ENCODE measurements at regions not wholly inside any gene's neighbourhood (a gene's known extent, or its start where the extent isn't known, plus 50 kb on each side); places are given as distances from the start of the nearest gene placed in this dataset.
"Not testable (repeated sequence)": the region's sequence is repeated elsewhere in the genome, so short reads cannot be mapped to it uniquely, and the experiment has no call there.

GRCh38 chr3:191078913-191079312 is 120.1 kb upstream of the OSTN start:
- H3K4me1 ChIP-seq (ENCODE audit: control insufficient read depth in 2 of 2, insufficient read depth in 2 of 2, low read length in 2 of 2); H3K27me3 Mint-ChIP-seq; H3K9me3 ChIP-seq (ENCODE audit: control insufficient read depth in 2 of 3, low read length in 3 of 3); DNase-seq; ATAC-seq; H3K4me1 Mint-ChIP-seq; H3K27ac Mint-ChIP-seq; H3K27me3 ChIP-seq (ENCODE audit: control insufficient read depth in 2 of 2, insufficient read depth in 2 of 2, low read length in 2 of 2); H3K27ac ChIP-seq (ENCODE audit: low read depth, low read length); H3K4me3 ChIP-seq (ENCODE audit: low read length); intact Hi-C loops (cut with micrococcal nuclease); H3K36me3 Mint-ChIP-seq; POLR2A ChIA-PET; H3K36me3 ChIP-seq (ENCODE audit: control insufficient read depth in 2 of 3, insufficient read depth in 3 of 3, low read length in 3 of 3); H3K4me3 Mint-ChIP-seq; CTCF ChIA-PET: not testable (repeated sequence)
- peaks cover 3 to 34% (median 17%) of the 10 kb centered on the region in 11 donors for H3K9me3 Mint-ChIP-seq

- DNase-seq (no peak), ATAC-seq (no peak)
- H3K27ac ChIP-seq (ENCODE audit: low read depth, low read length), result no peak overlapping the region
- ChIA-PET CTCF (no interaction called here), POLR2A (no interaction called here)
- H3K36me3 Mint-ChIP-seq, result peaks cover 0 to 9% (median 0%) of the 10 kb centered on the region in 5 donors
- no peaks in the 10 kb centered on the region for H3K27me3 ChIP-seq (ENCODE audit: control insufficient read depth in 2 of 2, insufficient read depth in 2 of 2, low read length in 2 of 2)
- intact Hi-C loops (cut with micrococcal nuclease), result no loop called here
- no peaks in the 10 kb centered on the region for H3K4me1 Mint-ChIP-seq
- no peaks in the 10 kb centered on the region for H3K9me3 ChIP-seq (ENCODE audit: control insufficient read depth in 2 of 3, low read length in 3 of 3)
- H3K4me3 Mint-ChIP-seq, result no peak overlapping the region
- H3K36me3 ChIP-seq (ENCODE audit: control insufficient read depth in 2 of 3, insufficient read depth in 3 of 3, low read length in 3 of 3), result no peaks in the 10 kb centered on the region
- H3K9me3 Mint-ChIP-seq, result peaks cover 0 to 34% (median 15%) of the 10 kb centered on the region in 11 donors
- no peak overlapping the region for H3K4me3 ChIP-seq (ENCODE audit: low read length)
- H3K27me3 Mint-ChIP-seq, result no peaks in the 10 kb centered on the region
- H3K27ac Mint-ChIP-seq, result no peak overlapping the region
- H3K4me1 ChIP-seq (ENCODE audit: control insufficient read depth in 2 of 2, insufficient read depth in 2 of 2, low read length in 2 of 2), result no peaks in the 10 kb centered on the region
Observed at GRCh38 chr3:191076903-191077552, 122.0 kb upstream of the OSTN start.

- Histone ChIP-seq H3K4me1 (ENCODE audit: control insufficient read depth in 2 of 2, insufficient read depth in 2 of 2, low read length in 2 of 2) (no peaks in the 10 kb centered on the region), H3K27ac (ENCODE audit: low read depth, low read length) (no peak overlapping the region), H3K9me3 (ENCODE audit: control insufficient read depth in 2 of 3, low read length in 3 of 3) (no peaks in the 10 kb centered on the region), H3K27me3 (ENCODE audit: control insufficient read depth in 2 of 2, insufficient read depth in 2 of 2, low read length in 2 of 2) (no peaks in the 10 kb centered on the region), H3K4me3 (ENCODE audit: low read length) (no peak overlapping the region), H3K36me3 (ENCODE audit: control insufficient read depth in 2 of 3, insufficient read depth in 3 of 3, low read length in 3 of 3) (no peaks in the 10 kb centered on the region)
- no peaks in the 10 kb centered on the region for H3K4me1 Mint-ChIP-seq
- DNase-seq, result no peak
- ChIA-PET POLR2A (no interaction called here), CTCF (no interaction called here)
- no peak overlapping the region for H3K4me3 Mint-ChIP-seq
- H3K27me3 Mint-ChIP-seq, result no peaks in the 10 kb centered on the region
- H3K36me3 Mint-ChIP-seq, result peaks cover 0 to 9% (median 0%) of the 10 kb centered on the region in 5 donors
- peaks cover 0 to 22% (median 12%) of the 10 kb centered on the region in 11 donors for H3K9me3 Mint-ChIP-seq
- no peak for ATAC-seq
- intact Hi-C loops (cut with micrococcal nuclease), result no loop called here
- no peak overlapping the region for H3K27ac Mint-ChIP-seq
Observed at GRCh38 chr3:191074511-191074910, 124.5 kb upstream of the OSTN start.

GRCh38 chr3:191070762-191071403 is 128.2 kb upstream of the OSTN start:
- ChIA-PET POLR2A (no interaction called here), CTCF (no interaction called here)
- peaks cover 0 to 6% (median under 1%) of the 10 kb centered on the region in 11 donors for H3K9me3 Mint-ChIP-seq
- Histone ChIP-seq H3K27me3 (ENCODE audit: control insufficient read depth in 2 of 2, insufficient read depth in 2 of 2, low read length in 2 of 2) (no peaks in the 10 kb centered on the region), H3K4me3 (ENCODE audit: low read length) (no peak overlapping the region), H3K9me3 (ENCODE audit: control insufficient read depth in 2 of 3, low read length in 3 of 3) (no peaks in the 10 kb centered on the region), H3K27ac (ENCODE audit: low read depth, low read length) (no peak overlapping the region), H3K4me1 (ENCODE audit: control insufficient read depth in 2 of 2, insufficient read depth in 2 of 2, low read length in 2 of 2) (no peaks in the 10 kb centered on the region), H3K36me3 (ENCODE audit: control insufficient read depth in 2 of 3, insufficient read depth in 3 of 3, low read length in 3 of 3) (no peaks in the 10 kb centered on the region)
- H3K4me3 Mint-ChIP-seq, result no peak overlapping the region
- H3K4me1 Mint-ChIP-seq, result no peaks in the 10 kb centered on the region
- H3K27ac Mint-ChIP-seq, result no peak overlapping the region
- intact Hi-C loops (cut with micrococcal nuclease), result no loop called here
- no peaks in the 10 kb centered on the region for H3K36me3 Mint-ChIP-seq
- no peaks in the 10 kb centered on the region for H3K27me3 Mint-ChIP-seq
- no peak for ATAC-seq
- no peak for DNase-seq

- POLR2A ChIA-PET, result no interaction called here
- Mint-ChIP-seq H3K4me1 (no peaks in the 10 kb centered on the region), H3K27me3 (no peaks in the 10 kb centered on the region), H3K4me3 (no peak overlapping the region), H3K27ac (no peak overlapping the region), H3K9me3 (peaks cover 0 to 6% (median 0%) of the 10 kb centered on the region in 11 donors), H3K36me3 (no peaks in the 10 kb centered on the region)
- CTCF ChIA-PET, result no interaction called here
- Histone ChIP-seq H3K4me3 (ENCODE audit: low read length) (no peak overlapping the region), H3K4me1 (ENCODE audit: control insufficient read depth in 2 of 2, insufficient read depth in 2 of 2, low read length in 2 of 2) (no peaks in the 10 kb centered on the region), H3K9me3 (ENCODE audit: control insufficient read depth in 2 of 3, low read length in 3 of 3) (no peaks in the 10 kb centered on the region), H3K27me3 (ENCODE audit: control insufficient read depth in 2 of 2, insufficient read depth in 2 of 2, low read length in 2 of 2) (no peaks in the 10 kb centered on the region), H3K36me3 (ENCODE audit: control insufficient read depth in 2 of 3, insufficient read depth in 3 of 3, low read length in 3 of 3) (no peaks in the 10 kb centered on the region), H3K27ac (ENCODE audit: low read depth, low read length) (no peak overlapping the region)
- intact Hi-C loops (cut with micrococcal nuclease), result no loop called here
- ATAC-seq (no peak), DNase-seq (no peak)
Observed at GRCh38 chr3:191070201-191070600, 128.8 kb upstream of the OSTN start.

GRCh38 chr3:191068946-191069813 is 129.9 kb upstream of the OSTN start:
- Histone ChIP-seq H3K27me3 (ENCODE audit: control insufficient read depth in 2 of 2, insufficient read depth in 2 of 2, low read length in 2 of 2) (no peaks in the 10 kb centered on the region), H3K27ac (ENCODE audit: low read depth, low read length) (no peak overlapping the region), H3K4me1 (ENCODE audit: control insufficient read depth in 2 of 2, insufficient read depth in 2 of 2, low read length in 2 of 2) (no peaks in the 10 kb centered on the region), H3K9me3 (ENCODE audit: control insufficient read depth in 2 of 3, low read length in 3 of 3) (no peaks in the 10 kb centered on the region), H3K36me3 (ENCODE audit: control insufficient read depth in 2 of 3, insufficient read depth in 3 of 3, low read length in 3 of 3) (no peaks in the 10 kb centered on the region), H3K4me3 (ENCODE audit: low read length) (no peak overlapping the region)
- Mint-ChIP-seq H3K9me3 (peaks cover 0 to 8% (median 0%) of the 10 kb centered on the region in 11 donors), H3K4me3 (no peak overlapping the region), H3K36me3 (no peaks in the 10 kb centered on the region), H3K27ac (no peak overlapping the region), H3K4me1 (no peaks in the 10 kb centered on the region), H3K27me3 (no peaks in the 10 kb centered on the region)
- intact Hi-C loops (cut with micrococcal nuclease), result no loop called here
- ATAC-seq, result no peak
- CTCF ChIA-PET, result no interaction called here
- no peak for DNase-seq
- POLR2A ChIA-PET, result no interaction called here

All from naive thymus-derived CD4-positive, alpha-beta T cell (primary cell).